Keratinocyte (primary cell): ENCODE measurements at regions not wholly inside any gene's neighbourhood (a gene's known extent, or its start where the extent isn't known, plus 50 kb on each side); places are given as distances from the start of the nearest gene placed in this dataset.
"Not testable (repeated sequence)": the region's sequence is repeated elsewhere in the genome, so short reads cannot be mapped to it uniquely, and the experiment has no call there.

Experiments used
- DNase-seq: peaks from one replicate; pipeline ENCODE4 v3.0.0-alpha.2; 2011; ENCODE audit warnings: low read depth, missing footprints, low spot score
- FAIRE-seq: peaks from 2 replicates; lab custom pipeline; 2011; peaks lifted over from hg19 to GRCh38; lab: Jason Lieb, UNC
- H2AFZ ChIP-seq: 2 replicates; pipeline ENCODE4 v1.6.0; 2012; ENCODE audit warnings: low read length, control low read depth, inconsistent platforms; ENCODE audit not compliant: control insufficient read depth
- H3K27ac ChIP-seq: 2 replicates; pipeline ENCODE4 v1.5.1; 2011; ENCODE audit warnings: low read length; ENCODE audit not compliant: control insufficient read depth, insufficient read depth
- H3K27me3 ChIP-seq: 3 replicates; pipeline ENCODE4 v1.6.0; 2011; ENCODE audit warnings: low read length; ENCODE audit not compliant: control insufficient read depth, insufficient read depth; ENCODE audit errors: extremely low read depth
- H3K36me3 ChIP-seq, 2 experiments: 2 replicates in 1 of 2; 3 replicates in 1 of 2; pipeline ENCODE4 v1.5.1; 2011; ENCODE audit warnings: low read length in 2 of 2, mild to moderate bottlenecking in 1 of 2; ENCODE audit not compliant: control insufficient read depth in 2 of 2, insufficient read depth in 2 of 2; ENCODE audit errors: extremely low read depth in 1 of 2
- H3K4me1 ChIP-seq: 3 replicates; pipeline ENCODE4 v1.5.1; 2011; ENCODE audit warnings: low read length; ENCODE audit not compliant: control insufficient read depth, insufficient read depth; ENCODE audit errors: extremely low read depth
- H3K4me2 ChIP-seq: 3 replicates; pipeline ENCODE4 v1.6.0; 2011; ENCODE audit warnings: low read depth, low read length; ENCODE audit not compliant: control insufficient read depth, insufficient read depth; ENCODE audit errors: extremely low read depth
- H3K4me3 ChIP-seq, 3 experiments: fragments of 200-600 bp in 1 of 3; sonication (generic) in 1 of 3; 2 replicates in 2 of 3; 3 replicates in 1 of 3; pipeline ENCODE4 v1.5.1; 2011 to 2016; ENCODE audit warnings: low read length in 3 of 3, mild to moderate bottlenecking in 3 of 3, control low read depth in 2 of 3, inconsistent platforms in 1 of 3, low read depth in 1 of 3, mixed read lengths in 1 of 3, mixed run types in 1 of 3, moderate library complexity in 1 of 3; ENCODE audit not compliant: control insufficient read depth in 2 of 3, insufficient read depth in 2 of 3; ENCODE audit errors: extremely low read depth in 1 of 3
- H3K79me2 ChIP-seq: 2 replicates; pipeline ENCODE4 v1.6.0; 2012; ENCODE audit warnings: low read length; ENCODE audit not compliant: control insufficient read depth, insufficient read depth
- H3K9ac ChIP-seq: 3 replicates; pipeline ENCODE4 v1.6.0; 2011; ENCODE audit warnings: low read length; ENCODE audit not compliant: control insufficient read depth, insufficient read depth; ENCODE audit errors: extremely low read depth
- H3K9me1 ChIP-seq: 3 replicates; pipeline ENCODE4 v1.6.0; 2011; ENCODE audit warnings: low read length; ENCODE audit not compliant: control insufficient read depth, insufficient read depth; ENCODE audit errors: extremely low read depth
- H3K9me3 ChIP-seq: 2 replicates; pipeline ENCODE4 v1.5.1; 2012; ENCODE audit warnings: low read depth, low read length; ENCODE audit not compliant: control insufficient read depth
- H4K20me1 ChIP-seq: 3 replicates; pipeline ENCODE4 v1.6.0; 2011; ENCODE audit warnings: low read length; ENCODE audit not compliant: control insufficient read depth, insufficient read depth; ENCODE audit errors: extremely low read depth
- CTCF ChIP-seq, 3 experiments: IDR thresholded peaks in 1 of 3; conservative IDR thresholded peaks in 1 of 3; optimal IDR thresholded peaks in 1 of 3; 2 replicates in 2 of 3; 3 replicates in 1 of 3; pipeline versions ENCODE3 to v1.5.1; 2011; ENCODE audit warnings: low read length in 3 of 3, mild to moderate bottlenecking in 3 of 3, moderate library complexity in 2 of 3, control low read depth in 1 of 3, inconsistent platforms in 1 of 3; ENCODE audit not compliant: insufficient read depth in 2 of 3; ENCODE audit errors: extremely low read depth in 1 of 3
- EZH2 ChIP-seq: IDR thresholded peaks from one replicate; pipeline ENCODE4 v1.6.1; 2012; ENCODE audit warnings: inconsistent platforms, mild to moderate bottlenecking, low read length, moderate library complexity
- dilution Hi-C: fragments of 300-500 bp; cut with MboI; formaldehyde crosslinking; loops from one replicate; pipeline ENCODE4 v1.7.0; 2020; ENCODE audit warnings: low sequenced_read_pairs; ENCODE audit not compliant: extremely low pct_ligation_motif_present

GRCh38 chr4:3628868-3629175 is 96.6 kb upstream of the LRPAP1 start:
- no peak for DNase-seq
- dilution Hi-C loops: no loop called here
- Histone ChIP-seq H3K4me2 (no peak overlapping the region), H3K4me3 (no peak overlapping the region), H4K20me1 (no peaks in the 10 kb centered on the region), H2AFZ (no peak overlapping the region), H3K27ac (no peak overlapping the region), H3K36me3 (no peaks in the 10 kb centered on the region), H3K27me3 (no peaks in the 10 kb centered on the region), H3K9me3 (no peaks in the 10 kb centered on the region), H3K4me1 (no peaks in the 10 kb centered on the region), H3K9me1 (no peaks in the 10 kb centered on the region), H3K9ac (no peak overlapping the region), H3K79me2 (no peaks in the 10 kb centered on the region)
- TF ChIP-seq CTCF (optimal IDR thresholded peaks at IDR 0.05 in 1 of 3, IDR thresholded peaks at IDR 0.05 in 1 of 3, conservative IDR thresholded peaks at IDR 0.05 in 1 of 3; ENCODE audit: extremely low read depth in 1 of 3, insufficient read depth in 2 of 3, low read length in 3 of 3) (no peak), EZH2 (no peak)
- FAIRE-seq: no peak

GRCh38 chr4:3627967-3628867 is 96.0 kb upstream of the LRPAP1 start:
- H3K9me3 ChIP-seq, H4K20me1 ChIP-seq, H3K4me2 ChIP-seq, FAIRE-seq, H3K27me3 ChIP-seq, H3K4me1 ChIP-seq, H3K4me3 ChIP-seq, H3K9me1 ChIP-seq, H3K36me3 ChIP-seq, H2AFZ ChIP-seq, dilution Hi-C loops, H3K27ac ChIP-seq, DNase-seq, H3K79me2 ChIP-seq, H3K9ac ChIP-seq: not testable (repeated sequence)

GRCh38 chr4:3627456-3627855 is 95.2 kb upstream of the LRPAP1 start:
- H4K20me1 ChIP-seq, H3K36me3 ChIP-seq, H3K4me3 ChIP-seq, H3K4me1 ChIP-seq, H3K9me3 ChIP-seq, H3K27ac ChIP-seq, H3K27me3 ChIP-seq, H3K79me2 ChIP-seq, H2AFZ ChIP-seq, FAIRE-seq, H3K9me1 ChIP-seq, H3K9ac ChIP-seq, H3K4me2 ChIP-seq, DNase-seq, dilution Hi-C loops: not testable (repeated sequence)

DNA sequence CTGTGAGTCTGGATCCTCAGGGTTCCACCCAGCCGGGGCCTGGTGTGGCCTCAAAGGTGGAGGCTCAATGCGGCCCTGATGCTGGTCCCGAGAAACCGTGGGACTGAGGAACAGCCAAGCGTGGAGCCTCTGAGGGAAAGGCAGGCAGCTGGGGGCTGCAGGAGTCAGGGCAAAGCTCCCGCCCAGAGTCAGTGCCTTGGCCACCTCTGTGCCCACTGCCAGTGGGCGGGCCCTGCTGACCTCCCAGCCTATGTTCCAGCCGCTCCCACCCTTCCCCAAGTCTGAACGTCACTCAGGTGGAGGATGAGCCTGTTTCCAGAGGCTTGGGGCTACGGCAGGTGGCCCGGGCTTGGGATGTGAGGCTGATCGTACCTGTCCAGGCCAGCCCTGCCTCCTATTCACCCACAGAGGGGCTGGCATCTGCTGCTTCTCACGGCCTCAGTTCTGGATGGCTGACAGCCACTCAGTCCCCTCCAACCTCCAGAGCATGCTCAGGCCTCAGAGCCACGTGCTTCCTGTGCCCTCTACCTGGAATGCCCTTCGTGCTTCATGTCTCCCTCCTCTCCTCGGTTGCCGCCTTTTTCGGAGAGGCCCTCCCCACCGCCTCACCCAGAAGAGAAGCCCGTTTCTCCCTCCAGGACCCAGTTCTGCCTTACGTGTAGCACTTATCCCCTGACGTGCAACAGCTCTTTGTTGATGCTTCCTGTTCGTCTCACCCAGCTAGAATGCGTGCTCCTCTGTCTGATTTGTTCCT is 94.1 kb upstream of the LRPAP1 start:
- FAIRE-seq, dilution Hi-C loops: not testable (repeated sequence)

More for the DNA sequence above, 94.1 kb upstream of the LRPAP1 start:
- H3K4me3 ChIP-seq, H4K20me1 ChIP-seq, H3K27ac ChIP-seq, H3K36me3 ChIP-seq, H2AFZ ChIP-seq, H3K9me3 ChIP-seq, H3K9me1 ChIP-seq, H3K27me3 ChIP-seq, H3K4me1 ChIP-seq, H3K79me2 ChIP-seq, H3K9ac ChIP-seq, H3K4me2 ChIP-seq, DNase-seq: not testable (repeated sequence)
